Calu3 (cell line): ENCODE measurements at regions not wholly inside any gene's neighbourhood (a gene's known extent, or its start where the extent isn't known, plus 50 kb on each side); places are given as distances from the start of the nearest gene placed in this dataset.
"Not testable (repeated sequence)": the region's sequence is repeated elsewhere in the genome, so short reads cannot be mapped to it uniquely, and the experiment has no call there.

Experiments
- BruUV-seq: library from RNA; stranded (reverse); fragments of 400-500 nt; replicated peaks from 2 replicates; lab custom pipeline; 2021; lab: Mats Ljungman, UMichigan
- CTCF ChIA-PET: fragments of 300-600 bp; sonication (Branson Sonifier 250); formaldehyde crosslinking; loops from one replicate; lab custom pipeline; 2022; ENCODE audit warnings: antibody characterized with exemption; lab: Charles Lee
- DNase-seq: peaks from one replicate; pipeline ENCODE4 v3.0.0; 2022
- H3K27ac Mint-ChIP-seq: one replicate; pipeline ENCODE4 v1.8.0; 2022; ENCODE audit warnings: mixed read lengths; ENCODE audit not compliant: unreplicated experiment
- H3K27me3 Mint-ChIP-seq: one replicate; pipeline ENCODE4 v1.8.0; 2022; ENCODE audit warnings: mixed read lengths; ENCODE audit not compliant: unreplicated experiment
- H3K36me3 Mint-ChIP-seq: one replicate; pipeline ENCODE4 v1.8.0; 2022; ENCODE audit warnings: mild to moderate bottlenecking, moderate library complexity, mixed read lengths; ENCODE audit not compliant: insufficient read depth, unreplicated experiment
- H3K4me1 Mint-ChIP-seq: one replicate; pipeline ENCODE4 v1.8.0; 2022; ENCODE audit warnings: mild to moderate bottlenecking, low read depth, mixed read lengths; ENCODE audit not compliant: unreplicated experiment
- H3K4me3 Mint-ChIP-seq: one replicate; pipeline ENCODE4 v1.8.0; 2022; ENCODE audit warnings: mild to moderate bottlenecking, low read depth, moderate library complexity, mixed read lengths; ENCODE audit not compliant: unreplicated experiment
- H3K9me3 Mint-ChIP-seq: one replicate; pipeline ENCODE4 v1.8.0; 2022; ENCODE audit warnings: low read depth, mixed read lengths; ENCODE audit not compliant: unreplicated experiment
- intact Hi-C: fragments of 100-400 bp; cut with micrococcal nuclease; formaldehyde crosslinking; loops from one replicate; pipeline ENCODE4 v1.10.0; 2022; ENCODE audit not compliant: unreplicated experiment
- TF ChIP-seq, protein P1 (sequence below): fragments of 200-600 bp; IDR thresholded peaks from one replicate; pipeline ENCODE4 v1.8.0; 2022; ENCODE audit warnings: antibody characterized with exemption; ENCODE audit not compliant: unreplicated experiment

DNA sequence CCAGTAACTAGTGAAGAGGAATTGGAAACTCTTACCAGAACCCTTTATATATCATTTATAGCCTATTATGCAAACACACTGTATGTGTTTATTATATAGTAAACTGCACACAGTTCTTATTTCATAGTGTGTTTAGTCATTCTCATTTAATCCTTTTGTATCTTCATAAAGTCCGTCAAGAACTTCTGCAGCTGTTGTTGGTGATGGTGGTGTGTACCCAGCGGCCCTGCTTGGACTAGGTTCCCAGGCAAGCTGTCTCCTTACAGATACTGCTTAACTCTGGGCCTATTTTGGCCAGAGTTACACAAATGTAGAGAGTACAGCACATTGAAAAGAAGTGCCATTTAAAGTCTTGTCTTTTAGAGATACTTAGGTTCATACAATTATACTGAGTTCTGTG lies 231.9 kb downstream of the NDUFS4 start:
- TF ChIP-seq, protein P1, sequence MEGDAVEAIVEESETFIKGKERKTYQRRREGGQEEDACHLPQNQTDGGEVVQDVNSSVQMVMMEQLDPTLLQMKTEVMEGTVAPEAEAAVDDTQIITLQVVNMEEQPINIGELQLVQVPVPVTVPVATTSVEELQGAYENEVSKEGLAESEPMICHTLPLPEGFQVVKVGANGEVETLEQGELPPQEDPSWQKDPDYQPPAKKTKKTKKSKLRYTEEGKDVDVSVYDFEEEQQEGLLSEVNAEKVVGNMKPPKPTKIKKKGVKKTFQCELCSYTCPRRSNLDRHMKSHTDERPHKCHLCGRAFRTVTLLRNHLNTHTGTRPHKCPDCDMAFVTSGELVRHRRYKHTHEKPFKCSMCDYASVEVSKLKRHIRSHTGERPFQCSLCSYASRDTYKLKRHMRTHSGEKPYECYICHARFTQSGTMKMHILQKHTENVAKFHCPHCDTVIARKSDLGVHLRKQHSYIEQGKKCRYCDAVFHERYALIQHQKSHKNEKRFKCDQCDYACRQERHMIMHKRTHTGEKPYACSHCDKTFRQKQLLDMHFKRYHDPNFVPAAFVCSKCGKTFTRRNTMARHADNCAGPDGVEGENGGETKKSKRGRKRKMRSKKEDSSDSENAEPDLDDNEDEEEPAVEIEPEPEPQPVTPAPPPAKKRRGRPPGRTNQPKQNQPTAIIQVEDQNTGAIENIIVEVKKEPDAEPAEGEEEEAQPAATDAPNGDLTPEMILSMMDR, result no peak
- H3K27me3 Mint-ChIP-seq, result peaks cover 34% of the 10 kb centered on the region
- no peak overlapping the region for H3K27ac Mint-ChIP-seq
- intact Hi-C loops, result no loop called here
- DNase-seq, result no peak
- peaks cover 6% of the 10 kb centered on the region for H3K9me3 Mint-ChIP-seq
- no peaks in the 10 kb centered on the region for H3K36me3 Mint-ChIP-seq
- H3K4me1 Mint-ChIP-seq, result no peaks in the 10 kb centered on the region
- no peak overlapping the region for H3K4me3 Mint-ChIP-seq
- no TSS peak for BruUV-seq
- CTCF ChIA-PET, result no interaction called here

DNA sequence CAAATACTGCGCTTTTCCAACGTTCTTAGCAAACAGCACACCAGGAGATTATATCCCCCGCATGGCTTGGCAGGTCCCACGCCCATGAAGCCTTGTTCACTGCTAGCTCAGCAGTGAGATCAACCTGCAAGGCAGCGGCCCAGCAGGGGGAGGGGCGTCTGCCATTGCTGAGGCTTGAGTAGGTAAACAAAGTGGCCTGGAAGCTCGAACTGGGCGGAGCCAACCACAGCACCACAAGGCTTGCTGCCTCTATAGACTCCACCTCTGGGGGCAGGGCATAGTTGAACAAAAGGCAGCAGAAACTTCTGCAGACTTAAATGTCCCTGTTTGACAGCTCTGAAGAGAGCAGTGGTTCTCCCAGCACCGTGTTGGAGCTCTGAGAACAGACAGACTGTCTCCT lies 239.2 kb downstream of the NDUFS4 start:
- BruUV-seq, H3K4me1 Mint-ChIP-seq, H3K27ac Mint-ChIP-seq, CTCF ChIA-PET, intact Hi-C loops, DNase-seq, H3K36me3 Mint-ChIP-seq, H3K4me3 Mint-ChIP-seq: not testable (repeated sequence)
- peaks cover 13% of the 10 kb centered on the region for H3K9me3 Mint-ChIP-seq
- H3K27me3 Mint-ChIP-seq, result peaks cover 20% of the 10 kb centered on the region

DNA sequence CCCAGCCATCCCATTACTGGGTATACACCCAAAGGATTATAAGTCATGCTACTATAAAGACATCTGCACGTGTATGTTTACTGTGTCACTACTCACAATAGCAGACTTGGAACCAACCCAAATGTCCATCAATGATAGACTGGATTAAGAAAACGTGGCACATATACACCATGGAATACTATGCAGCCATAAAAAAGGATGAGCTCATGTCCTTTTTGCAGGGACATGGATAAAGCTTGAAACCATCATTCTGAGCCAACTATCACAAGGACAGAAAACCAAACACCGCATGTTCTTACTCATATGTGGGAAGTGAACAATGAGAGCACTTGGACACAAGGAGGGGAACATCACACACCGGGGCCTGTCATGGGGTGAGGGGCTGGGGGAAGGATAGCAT lies 248.0 kb downstream of the NDUFS4 start:
- H3K27me3 Mint-ChIP-seq, intact Hi-C loops, H3K36me3 Mint-ChIP-seq, H3K27ac Mint-ChIP-seq, CTCF ChIA-PET, H3K4me1 Mint-ChIP-seq, BruUV-seq, H3K9me3 Mint-ChIP-seq, DNase-seq, H3K4me3 Mint-ChIP-seq: not testable (repeated sequence)

DNA sequence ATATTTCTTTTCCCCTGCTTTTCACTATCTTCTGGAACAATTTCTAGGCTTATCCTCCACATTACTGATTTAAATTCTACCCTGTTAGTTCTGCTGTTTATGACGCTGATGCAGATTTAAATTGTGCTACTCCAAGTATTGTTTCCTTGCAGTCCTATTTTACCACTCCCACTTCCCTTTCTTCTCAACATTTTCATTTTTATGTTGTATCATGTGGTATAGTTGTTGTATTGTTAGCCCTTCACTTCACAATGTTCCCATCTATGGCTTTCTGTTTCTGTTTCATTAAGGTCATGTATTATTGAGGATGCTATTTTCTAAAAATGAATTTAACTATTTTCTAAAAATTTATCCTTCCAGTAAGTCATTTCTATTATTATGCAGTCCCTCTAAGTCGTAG lies 254.4 kb downstream of the NDUFS4 start:
- H3K4me1 Mint-ChIP-seq, result no peaks in the 10 kb centered on the region
- H3K27ac Mint-ChIP-seq, result no peak overlapping the region

DNA sequence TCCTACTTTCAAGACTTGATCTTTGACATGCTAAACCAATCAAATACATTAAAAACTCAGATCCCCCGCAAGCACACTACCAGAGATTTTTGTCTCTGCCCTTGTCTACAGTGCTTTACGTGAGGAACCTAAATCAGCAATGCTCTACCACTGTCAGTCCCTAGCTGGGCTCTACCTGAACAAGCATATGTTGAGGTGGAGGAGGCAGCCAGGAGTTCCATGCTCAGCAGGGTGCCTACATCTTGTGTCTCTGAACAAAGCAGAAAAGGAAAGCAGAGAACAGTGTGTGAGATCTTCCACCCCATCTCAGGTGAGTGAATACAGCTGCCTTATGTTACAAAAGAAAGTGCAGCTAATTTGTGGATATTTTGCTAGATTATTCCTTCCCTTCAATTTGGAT lies 255.0 kb downstream of the NDUFS4 start:
- no TSS peak for BruUV-seq
- intact Hi-C loops, result no loop called here
- H3K4me1 Mint-ChIP-seq, result no peaks in the 10 kb centered on the region
- no peak overlapping the region for H3K27ac Mint-ChIP-seq
- CTCF ChIA-PET, result no interaction called here
- no peak overlapping the region for H3K4me3 Mint-ChIP-seq
- H3K9me3 Mint-ChIP-seq, result no peaks in the 10 kb centered on the region
- no peak for DNase-seq
- no peaks in the 10 kb centered on the region for H3K36me3 Mint-ChIP-seq
- peaks cover 20% of the 10 kb centered on the region for H3K27me3 Mint-ChIP-seq
- TF ChIP-seq, protein P1, result no peak

More for the DNA sequence above, 254.4 kb downstream of the NDUFS4 start:
- no peaks in the 10 kb centered on the region for H3K9me3 Mint-ChIP-seq
- TF ChIP-seq, protein P1, result no peak
- H3K36me3 Mint-ChIP-seq, result no peaks in the 10 kb centered on the region
- DNase-seq, result no peak
- intact Hi-C loops, result no loop called here
- CTCF ChIA-PET, result no interaction called here
- H3K27me3 Mint-ChIP-seq, result peaks cover 20% of the 10 kb centered on the region
- BruUV-seq, result no TSS peak
- H3K4me3 Mint-ChIP-seq, result no peak overlapping the region
